ENCODE measurements at regions not wholly inside any gene's neighbourhood (a gene's known extent, or its start where the extent isn't known, plus 50 kb on each side); places are given as distances from the start of the nearest gene placed in this dataset.
"Not testable (repeated sequence)": the region's sequence is repeated elsewhere in the genome, so short reads cannot be mapped to it uniquely, and the experiment has no call there.

DNA sequence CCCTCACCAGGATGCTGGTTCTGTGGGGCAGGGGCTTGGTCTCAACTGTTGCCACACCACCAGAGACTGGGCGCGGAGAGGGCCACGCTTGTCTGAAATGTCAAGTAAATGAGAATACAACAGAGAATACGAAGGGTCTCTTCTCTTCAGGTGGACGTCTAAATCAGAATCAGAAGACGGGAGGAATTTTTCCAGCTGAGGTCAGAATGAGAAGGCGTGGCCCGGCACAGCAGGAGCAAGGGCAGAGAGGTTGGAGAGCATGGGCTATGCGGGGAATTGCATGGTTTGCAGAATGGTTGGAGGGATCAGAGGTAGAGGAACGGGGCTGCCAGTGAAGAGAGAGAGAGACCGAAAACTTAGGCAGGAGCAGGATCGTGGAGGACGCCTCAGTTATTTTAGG is 337.9 kb downstream of the QKI start:
- Histone ChIP-seq H3K4me3 (replicated peaks; ENCODE audit: low read depth, low read length) (no peak overlapping the region), H3K27me3 (replicated peaks; ENCODE audit: control insufficient read depth, insufficient read depth, low read length) (no peaks in the 10 kb centered on the region), H3K36me3 (ENCODE audit: control insufficient read depth, insufficient read depth, low read length) (no peaks in the 10 kb centered on the region)
- TF ChIP-seq, protein P1, sequence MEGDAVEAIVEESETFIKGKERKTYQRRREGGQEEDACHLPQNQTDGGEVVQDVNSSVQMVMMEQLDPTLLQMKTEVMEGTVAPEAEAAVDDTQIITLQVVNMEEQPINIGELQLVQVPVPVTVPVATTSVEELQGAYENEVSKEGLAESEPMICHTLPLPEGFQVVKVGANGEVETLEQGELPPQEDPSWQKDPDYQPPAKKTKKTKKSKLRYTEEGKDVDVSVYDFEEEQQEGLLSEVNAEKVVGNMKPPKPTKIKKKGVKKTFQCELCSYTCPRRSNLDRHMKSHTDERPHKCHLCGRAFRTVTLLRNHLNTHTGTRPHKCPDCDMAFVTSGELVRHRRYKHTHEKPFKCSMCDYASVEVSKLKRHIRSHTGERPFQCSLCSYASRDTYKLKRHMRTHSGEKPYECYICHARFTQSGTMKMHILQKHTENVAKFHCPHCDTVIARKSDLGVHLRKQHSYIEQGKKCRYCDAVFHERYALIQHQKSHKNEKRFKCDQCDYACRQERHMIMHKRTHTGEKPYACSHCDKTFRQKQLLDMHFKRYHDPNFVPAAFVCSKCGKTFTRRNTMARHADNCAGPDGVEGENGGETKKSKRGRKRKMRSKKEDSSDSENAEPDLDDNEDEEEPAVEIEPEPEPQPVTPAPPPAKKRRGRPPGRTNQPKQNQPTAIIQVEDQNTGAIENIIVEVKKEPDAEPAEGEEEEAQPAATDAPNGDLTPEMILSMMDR (IDR thresholded peaks at IDR 0.05; ENCODE audit: insufficient read depth, low read length, poor library complexity, severe bottlenecking): no peak
- no peak for DNase-seq (ENCODE audit: extremely low read depth, insufficient read length)

DNA sequence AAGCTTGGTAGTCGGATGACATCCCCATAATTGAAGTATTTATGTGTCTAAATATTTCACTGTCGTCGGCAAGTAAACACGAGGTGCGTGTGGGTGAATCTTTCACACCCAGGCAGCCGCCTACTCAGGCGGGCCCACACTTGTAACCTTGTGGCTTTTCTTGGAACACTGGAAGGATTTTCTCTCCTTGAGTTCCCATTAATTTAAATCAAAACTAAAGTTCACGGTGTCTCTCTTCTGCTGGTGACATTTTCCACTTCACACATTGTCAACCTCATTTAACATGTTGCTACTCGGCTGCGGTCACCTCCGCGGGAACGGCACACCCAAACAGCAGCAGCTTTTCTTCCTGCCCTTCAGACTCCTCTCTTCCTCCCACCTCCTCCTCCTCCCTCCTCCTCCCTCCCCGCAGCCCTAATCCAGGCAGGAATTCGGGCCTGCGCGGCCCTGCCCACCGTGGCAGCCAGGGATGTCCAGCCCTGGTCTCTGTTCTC is 336.6 kb downstream of the QKI start:
- Histone ChIP-seq H3K36me3 (ENCODE audit: control insufficient read depth, insufficient read depth, low read length) (no peaks in the 10 kb centered on the region), H3K4me3 (replicated peaks; ENCODE audit: low read depth, low read length) (no peak overlapping the region), H3K27me3 (replicated peaks; ENCODE audit: control insufficient read depth, insufficient read depth, low read length) (no peaks in the 10 kb centered on the region)
- TF ChIP-seq, protein P1 (IDR thresholded peaks at IDR 0.05; ENCODE audit: insufficient read depth, low read length, poor library complexity, severe bottlenecking): no peak
- DNase-seq (ENCODE audit: extremely low read depth, insufficient read length): no peak

DNA sequence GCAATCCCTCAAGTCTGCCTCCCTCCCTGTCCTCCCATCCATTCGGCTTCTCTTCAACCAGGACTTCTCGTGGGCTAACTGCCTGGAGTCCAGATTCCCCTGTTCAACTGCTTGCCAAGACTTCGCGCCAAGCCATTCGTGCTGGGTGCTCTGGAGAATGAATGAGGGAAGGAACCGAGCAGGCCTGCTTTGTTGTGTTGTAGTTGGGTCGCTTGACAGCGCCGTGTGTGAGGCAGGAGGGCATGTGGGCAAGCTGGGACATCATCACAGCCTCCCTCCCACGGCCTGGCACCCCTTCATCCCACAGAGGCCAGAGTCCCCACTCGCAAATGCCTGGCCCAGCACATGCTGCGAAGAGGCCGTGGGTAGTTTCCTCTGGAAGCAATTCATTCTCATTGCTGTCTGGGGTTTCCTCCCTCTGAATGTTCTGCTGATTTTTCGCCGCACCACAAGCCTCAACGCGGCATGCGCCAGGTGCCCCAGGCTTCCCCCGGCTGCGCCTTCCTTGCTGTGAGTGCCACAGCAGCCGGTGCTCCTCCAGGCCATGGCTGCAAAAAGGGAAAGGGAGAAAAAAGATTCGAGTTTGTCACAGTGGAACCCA is 336.0 kb downstream of the QKI start:
- TF ChIP-seq, protein P1 (IDR thresholded peaks at IDR 0.05; ENCODE audit: insufficient read depth, low read length, poor library complexity, severe bottlenecking): no peak

DNA sequence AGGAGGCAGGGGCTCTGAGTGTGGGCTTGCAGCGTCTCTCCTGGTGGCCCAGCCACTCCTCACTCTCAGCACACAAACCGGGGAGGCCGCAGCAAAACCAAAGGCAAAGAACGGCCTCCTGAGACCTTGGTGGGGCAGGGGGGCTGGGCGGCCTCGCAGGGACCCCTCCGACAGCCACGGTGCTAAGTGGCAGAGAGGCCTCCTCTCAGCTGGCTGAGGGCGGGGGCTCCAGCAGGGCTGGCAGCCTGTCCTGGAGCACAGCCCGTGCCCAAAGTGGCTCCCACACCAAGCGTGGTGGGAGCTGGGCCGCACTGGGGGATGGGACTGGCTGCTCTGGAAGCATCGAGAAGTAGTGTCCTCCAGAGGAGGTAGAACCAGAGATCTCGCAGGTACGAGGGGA is 334.4 kb downstream of the QKI start:
- Histone ChIP-seq H3K4me3 (replicated peaks; ENCODE audit: low read depth, low read length) (no peak overlapping the region), H3K27me3 (replicated peaks; ENCODE audit: control insufficient read depth, insufficient read depth, low read length) (no peaks in the 10 kb centered on the region), H3K36me3 (ENCODE audit: control insufficient read depth, insufficient read depth, low read length) (no peaks in the 10 kb centered on the region)
- TF ChIP-seq, protein P1 (IDR thresholded peaks at IDR 0.05; ENCODE audit: insufficient read depth, low read length, poor library complexity, severe bottlenecking): no peak
- DNase-seq (ENCODE audit: extremely low read depth, insufficient read length): no peak

More for the DNA sequence above, 336.0 kb downstream of the QKI start:
- H3K4me3 ChIP-seq (replicated peaks; ENCODE audit: low read depth, low read length): no peak overlapping the region
- DNase-seq (ENCODE audit: extremely low read depth, insufficient read length): no peak
- H3K36me3 ChIP-seq (ENCODE audit: control insufficient read depth, insufficient read depth, low read length): no peaks in the 10 kb centered on the region
- H3K27me3 ChIP-seq (replicated peaks; ENCODE audit: control insufficient read depth, insufficient read depth, low read length): no peaks in the 10 kb centered on the region

DNA sequence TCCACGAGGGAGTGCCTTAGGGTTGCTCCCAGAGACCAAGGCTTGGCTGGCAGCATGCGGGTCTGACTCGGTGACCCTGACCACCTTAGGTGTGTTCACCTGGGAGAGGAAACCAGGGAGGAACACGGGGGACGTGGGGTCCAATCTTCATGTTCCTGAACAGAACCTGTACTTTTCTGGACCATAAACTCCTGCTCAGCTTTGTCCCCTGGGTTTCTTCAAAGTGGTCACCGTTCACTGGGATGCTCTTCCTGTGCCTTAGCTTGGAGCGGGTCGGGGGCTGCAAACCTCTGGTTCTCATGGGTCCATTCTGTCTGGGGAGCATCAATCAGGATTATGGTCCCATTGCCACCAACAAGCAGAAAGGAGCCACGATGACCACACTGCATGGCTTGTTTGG is 333.5 kb downstream of the QKI start:
- Histone ChIP-seq H3K4me3 (replicated peaks; ENCODE audit: low read depth, low read length) (no peak overlapping the region), H3K36me3 (ENCODE audit: control insufficient read depth, insufficient read depth, low read length) (no peaks in the 10 kb centered on the region), H3K27me3 (replicated peaks; ENCODE audit: control insufficient read depth, insufficient read depth, low read length) (no peaks in the 10 kb centered on the region)
- DNase-seq (ENCODE audit: extremely low read depth, insufficient read length): no peak
- TF ChIP-seq, protein P1 (IDR thresholded peaks at IDR 0.05; ENCODE audit: insufficient read depth, low read length, poor library complexity, severe bottlenecking): no peak

DNA sequence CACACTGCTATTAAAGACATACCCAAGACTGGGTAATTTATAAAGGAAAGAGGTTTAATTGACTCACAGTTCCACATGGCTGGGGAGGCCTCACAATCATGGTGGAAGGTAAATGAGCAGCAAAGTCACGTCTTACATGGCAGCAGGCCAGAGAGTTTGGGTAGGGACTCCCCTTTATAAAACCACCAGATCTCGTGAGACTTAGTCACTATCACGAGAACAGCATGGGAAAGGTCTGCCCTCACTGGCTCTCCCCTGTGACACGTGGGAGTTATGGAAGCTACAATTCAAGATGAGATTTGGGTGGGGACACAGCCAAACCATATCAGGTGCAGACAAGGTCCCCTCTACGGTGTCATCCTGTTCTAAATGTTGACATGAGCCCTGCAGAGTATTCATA is 332.5 kb downstream of the QKI start:
- H3K27me3 ChIP-seq (replicated peaks; ENCODE audit: control insufficient read depth, insufficient read depth, low read length); H3K36me3 ChIP-seq (ENCODE audit: control insufficient read depth, insufficient read depth, low read length); DNase-seq (ENCODE audit: extremely low read depth, insufficient read length); H3K4me3 ChIP-seq (replicated peaks; ENCODE audit: low read depth, low read length): not testable (repeated sequence)

Measured in GM06990 (cell line).